ENCODE measurements at regions not wholly inside any gene's neighbourhood (a gene's known extent, or its start where the extent isn't known, plus 50 kb on each side); places are given as distances from the start of the nearest gene placed in this dataset.
A peak's percentile ranks its signal among the peaks of the same experiment; 100 is the strongest.

- TF ChIP-seq ELK4 (IDR thresholded peaks at IDR 0.05; ENCODE audit: borderline replicate concordance, low read depth, low read length) (no peak), OVOL3 (tag by site-specific recombination; IDR thresholded peaks at IDR 0.05) (0 out of 2 replicates have a peak, but pooled peaks have one; percentile 42), ZNF792 (tag by site-specific recombination; IDR thresholded peaks at IDR 0.05) (no peak), ZBTB17 (tag by site-specific recombination; IDR thresholded peaks at IDR 0.05) (peak; percentile 95), ZNF366 (tag by site-specific recombination; conservative IDR thresholded peaks at IDR 0.05) (peak; percentile 72), ZNF148 (tag by site-specific recombination; IDR thresholded peaks at IDR 0.05; ENCODE audit: borderline replicate concordance) (no peak), FEZF1 (tag by site-specific recombination; IDR thresholded peaks at IDR 0.05) (peak; percentile 17; the same call in 1 of the 2 replicates), ZXDB (tag by site-specific recombination; IDR thresholded peaks at IDR 0.05) (peak; percentile 71; the same call in 1 of the 2 replicates), KLF9 (tag by site-specific recombination; IDR thresholded peaks at IDR 0.05; ENCODE audit: low read depth) (no peak), ZBTB10 (tag by site-specific recombination; IDR thresholded peaks at IDR 0.05) (no peak), ZNF518A (tag by site-specific recombination; conservative IDR thresholded peaks at IDR 0.05; ENCODE audit: low read depth) (no peak), SCRT1 (tag by site-specific recombination; IDR thresholded peaks at IDR 0.05; ENCODE audit: borderline replicate concordance) (no peak), ZNF146 (tag by site-specific recombination; IDR thresholded peaks at IDR 0.05) (no peak), ZNF658 (tag by site-specific recombination; IDR thresholded peaks at IDR 0.05) (no peak), ZNF660 (tag by site-specific recombination; IDR thresholded peaks at IDR 0.05) (peak; percentile 92), ZNF670 (tag by site-specific recombination; IDR thresholded peaks at IDR 0.05; ENCODE audit: low read depth) (no peak), ZNF76 (tag by site-specific recombination; IDR thresholded peaks at IDR 0.05; ENCODE audit: borderline replicate concordance, low read depth) (peak; percentile 29; the same call in 1 of the 2 replicates), ZNF664 (tag by site-specific recombination; IDR thresholded peaks at IDR 0.05) (no peak), ZBTB8A (tag by site-specific recombination; IDR thresholded peaks at IDR 0.05) (peak; percentile 74), MZF1 (tag by site-specific recombination; IDR thresholded peaks at IDR 0.05; ENCODE audit: borderline replicate concordance) (0 out of 2 replicates have a peak, but pooled peaks have one; percentile 53), ZNF280C (tag by site-specific recombination; IDR thresholded peaks at IDR 0.05) (no peak), ZNF48 (tag by site-specific recombination; IDR thresholded peaks at IDR 0.05) (no peak), PATZ1 (tag by site-specific recombination; IDR thresholded peaks at IDR 0.05) (peak; percentile 52)
Measured at GRCh38 chr2:55111570-55112228, 61.4 kb upstream of the RTN4 start (continued).

Data from HEK293 (cell line).